ENCODE measurements at regions not wholly inside any gene's neighbourhood (a gene's known extent, or its start where the extent isn't known, plus 50 kb on each side); places are given as distances from the start of the nearest gene placed in this dataset.
"Not testable (repeated sequence)": the region's sequence is repeated elsewhere in the genome, so short reads cannot be mapped to it uniquely, and the experiment has no call there.

DNA sequence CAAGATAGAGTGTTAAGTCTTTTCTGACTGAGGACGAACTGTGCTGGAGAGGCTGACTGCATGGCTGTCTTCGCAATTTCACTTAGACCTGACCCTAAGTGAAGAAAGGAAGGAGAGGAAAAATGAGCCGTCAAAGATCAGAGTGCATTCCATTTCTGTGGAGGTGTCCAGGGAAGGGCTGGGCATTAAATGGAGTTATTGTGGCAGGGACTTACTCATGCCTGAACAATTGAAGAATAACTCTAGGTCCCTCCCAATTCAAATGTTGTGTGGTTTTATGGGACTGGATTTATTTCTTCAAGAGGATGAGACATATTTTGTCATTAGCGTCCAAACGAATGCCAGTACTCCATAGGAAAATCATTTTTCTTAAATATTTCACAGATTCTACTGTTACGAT, 187.3 kb upstream of the CFAP20DC start:
- WGBS: 91% methylated on average over 3 of the region's 6 CpGs
- Histone ChIP-seq H3K4me3 (ENCODE audit: low read length) (no peak overlapping the region), H3K4me1 (ENCODE audit: insufficient read depth, low read length) (no peaks in the 10 kb centered on the region), H3K27me3 (ENCODE audit: insufficient read depth, low read length) (no peaks in the 10 kb centered on the region), H3K9ac (ENCODE audit: low read depth, low read length) (no peak overlapping the region), H3K27ac (ENCODE audit: low read depth, low read length) (no peak overlapping the region), H3K36me3 (ENCODE audit: insufficient read depth, low read length) (no peaks in the 10 kb centered on the region), H3K9me3 (ENCODE audit: insufficient read depth, low read depth, low read length) (no peaks in the 10 kb centered on the region)

DNA sequence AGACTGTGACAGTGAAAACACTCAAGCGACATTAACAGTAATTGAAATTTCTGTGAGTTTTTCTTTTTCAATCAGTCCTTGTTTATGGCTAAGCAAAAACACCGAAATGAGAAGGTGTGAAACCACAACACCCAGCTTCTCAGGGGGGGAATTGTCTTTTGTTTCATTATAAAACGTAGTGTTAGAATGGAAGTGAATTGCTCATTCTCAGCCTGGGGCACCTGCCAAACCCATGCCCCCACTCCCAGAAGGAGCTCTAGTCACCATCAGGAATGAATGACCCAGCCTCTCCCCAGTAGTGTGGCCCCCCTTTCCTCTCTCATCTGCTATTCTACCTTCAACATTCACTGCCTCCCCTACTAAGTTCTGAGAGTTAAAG, 185.8 kb upstream of the CFAP20DC start:
- no peaks in the 10 kb centered on the region for H3K4me1 ChIP-seq (ENCODE audit: insufficient read depth, low read length)
- WGBS: 92% methylated on average over 2 of the region's 3 CpGs
- no peaks in the 10 kb centered on the region for H3K27me3 ChIP-seq (ENCODE audit: insufficient read depth, low read length)
- H3K27ac ChIP-seq (ENCODE audit: low read depth, low read length): no peak overlapping the region
- peaks cover 12% of the 10 kb centered on the region for H3K9me3 ChIP-seq (ENCODE audit: insufficient read depth, low read depth, low read length)
- no peak overlapping the region for H3K4me3 ChIP-seq (ENCODE audit: low read length)
- no peaks in the 10 kb centered on the region for H3K36me3 ChIP-seq (ENCODE audit: insufficient read depth, low read length)
- H3K9ac ChIP-seq (ENCODE audit: low read depth, low read length): no peak overlapping the region

DNA sequence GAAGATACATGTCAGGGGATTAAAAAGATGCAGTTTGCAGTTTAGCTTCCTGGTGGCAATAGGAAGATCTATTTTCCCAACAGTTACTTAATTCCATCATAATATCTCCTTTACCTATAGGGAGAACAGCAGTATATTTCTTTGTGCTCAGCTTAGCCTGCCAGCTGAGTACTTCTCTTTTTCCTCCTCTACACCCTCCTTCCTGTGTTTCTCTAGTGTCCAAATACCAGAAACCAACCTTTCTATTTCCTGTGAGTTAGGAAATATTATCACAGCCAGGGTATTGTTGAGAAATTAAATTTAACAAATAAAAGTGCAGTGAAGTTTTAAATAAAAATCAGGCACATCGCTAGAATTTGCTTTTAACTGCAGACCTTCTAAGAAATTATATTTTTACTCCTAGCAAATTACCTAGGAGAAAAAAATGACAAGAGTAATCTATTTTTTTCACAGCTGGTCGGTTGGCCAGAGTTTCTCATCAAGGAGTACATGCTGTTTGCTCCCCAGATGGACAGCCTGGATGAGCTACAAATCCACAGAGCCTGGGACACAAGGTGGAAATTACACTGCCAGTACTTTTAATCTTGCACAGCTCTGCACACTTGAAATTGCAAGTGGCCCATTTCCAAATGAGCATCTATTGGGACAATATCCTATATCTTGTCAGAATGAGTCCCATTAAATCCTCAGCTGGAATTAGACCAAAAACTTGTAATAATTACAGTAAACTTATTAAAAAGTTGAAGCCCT, 185.2 kb upstream of the CFAP20DC start:
- Histone ChIP-seq H3K4me1 (ENCODE audit: insufficient read depth, low read length) (no peaks in the 10 kb centered on the region), H3K4me3 (ENCODE audit: low read length) (no peak overlapping the region), H3K36me3 (ENCODE audit: insufficient read depth, low read length) (no peaks in the 10 kb centered on the region), H3K9ac (ENCODE audit: low read depth, low read length) (no peak overlapping the region), H3K9me3 (ENCODE audit: insufficient read depth, low read depth, low read length) (peaks cover 16% of the 10 kb centered on the region), H3K27me3 (ENCODE audit: insufficient read depth, low read length) (no peaks in the 10 kb centered on the region), H3K27ac (ENCODE audit: low read depth, low read length) (no peak overlapping the region)
- WGBS: 88% methylated on average over 1 of the region's 2 CpGs

DNA sequence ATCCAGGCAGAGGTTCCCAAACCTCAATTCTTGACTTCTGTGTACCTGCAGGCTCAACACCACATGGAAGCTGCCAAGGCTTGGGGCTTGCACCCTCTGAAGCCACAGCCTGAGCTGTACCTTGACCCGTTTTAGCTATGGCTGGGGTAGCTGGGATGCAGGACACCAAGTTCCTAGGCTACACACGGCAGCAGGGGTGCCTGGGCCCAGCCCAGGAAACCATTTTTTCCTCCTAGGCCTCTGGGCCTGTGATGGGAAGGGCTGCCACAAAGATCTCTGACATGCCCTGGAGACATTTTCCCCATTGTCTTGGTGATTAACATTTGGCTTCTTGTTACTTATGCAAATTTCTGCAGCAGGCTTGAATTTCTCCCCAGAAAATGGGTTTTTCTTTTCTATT, 180.6 kb upstream of the CFAP20DC start:
- not testable (repeated sequence) for H3K27ac ChIP-seq (ENCODE audit: low read depth, low read length); H3K4me3 ChIP-seq (ENCODE audit: low read length); H3K4me1 ChIP-seq (ENCODE audit: insufficient read depth, low read length); H3K27me3 ChIP-seq (ENCODE audit: insufficient read depth, low read length); H3K9ac ChIP-seq (ENCODE audit: low read depth, low read length); H3K36me3 ChIP-seq (ENCODE audit: insufficient read depth, low read length)
- WGBS: 86% methylated on average over 2 of the region's 2 CpGs
- peaks cover 36% of the 10 kb centered on the region for H3K9me3 ChIP-seq (ENCODE audit: insufficient read depth, low read depth, low read length)

DNA sequence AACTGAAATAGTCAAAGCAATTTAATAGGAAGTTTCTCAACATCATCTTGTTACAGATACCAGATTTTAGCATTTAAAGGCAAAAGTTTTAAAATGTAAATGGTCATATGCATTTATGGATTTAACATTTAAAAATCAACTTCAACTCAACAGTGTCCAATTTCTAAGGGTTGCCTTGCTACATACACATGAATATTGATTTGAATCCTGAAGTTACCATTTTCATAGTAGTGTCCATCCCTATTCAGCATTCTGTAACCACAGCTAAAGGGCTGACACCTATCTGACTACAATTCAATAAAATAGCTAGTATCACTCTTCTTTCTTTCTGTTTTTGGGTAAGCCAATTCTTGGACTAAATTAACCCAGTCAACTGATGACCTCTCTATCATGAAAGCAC, 164.0 kb upstream of the CFAP20DC start:
- Histone ChIP-seq H3K27me3 (ENCODE audit: insufficient read depth, low read length) (no peaks in the 10 kb centered on the region), H3K4me1 (ENCODE audit: insufficient read depth, low read length) (no peaks in the 10 kb centered on the region; the same call in 1 of the 2 replicates), H3K9ac (ENCODE audit: low read depth, low read length) (no peak overlapping the region), H3K9me3 (ENCODE audit: insufficient read depth, low read depth, low read length) (no peaks in the 10 kb centered on the region), H3K4me3 (ENCODE audit: low read length) (no peak overlapping the region), H3K27ac (ENCODE audit: low read depth, low read length) (no peak overlapping the region), H3K36me3 (ENCODE audit: insufficient read depth, low read length) (no peaks in the 10 kb centered on the region)

DNA sequence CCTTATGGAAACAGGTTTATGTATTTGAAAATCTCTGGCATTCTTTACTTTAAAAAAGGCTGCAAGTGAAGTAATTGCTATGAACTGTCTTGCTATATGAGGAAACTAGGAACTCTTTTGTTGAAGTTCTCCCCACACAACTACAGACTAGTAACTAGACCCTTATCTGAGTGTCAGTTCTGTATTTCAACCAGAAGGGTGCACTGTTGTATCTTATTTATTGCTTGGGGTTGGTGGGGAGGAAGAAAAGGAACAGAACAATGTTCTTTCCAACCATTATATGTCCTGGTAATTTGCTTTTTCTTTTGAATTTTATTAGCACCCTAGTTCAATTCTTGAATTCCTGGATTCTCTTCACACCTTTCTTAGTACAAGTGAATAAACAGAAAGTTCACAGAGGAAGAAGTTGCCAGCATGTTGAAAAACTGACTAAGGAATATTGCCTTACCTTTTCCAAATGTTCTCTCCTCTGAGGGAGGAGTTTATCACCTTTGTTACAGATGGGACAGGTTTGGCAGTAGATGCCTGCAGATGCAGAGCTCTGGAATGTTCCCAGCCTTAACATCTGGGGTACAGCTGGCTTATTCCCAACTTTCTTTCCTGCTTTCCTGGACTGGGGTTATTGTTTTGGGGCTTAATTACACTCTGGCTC, 162.4 kb upstream of the CFAP20DC start:
- H3K27me3 ChIP-seq (ENCODE audit: insufficient read depth, low read length): no peaks in the 10 kb centered on the region
- no peak overlapping the region for H3K9ac ChIP-seq (ENCODE audit: low read depth, low read length)
- no peaks in the 10 kb centered on the region for H3K36me3 ChIP-seq (ENCODE audit: insufficient read depth, low read length)
- no peaks in the 10 kb centered on the region for H3K9me3 ChIP-seq (ENCODE audit: insufficient read depth, low read depth, low read length)
- no peaks in the 10 kb centered on the region; the same call in 1 of the 2 replicates for H3K4me1 ChIP-seq (ENCODE audit: insufficient read depth, low read length)
- H3K27ac ChIP-seq (ENCODE audit: low read depth, low read length): no peak overlapping the region
- no peak overlapping the region for H3K4me3 ChIP-seq (ENCODE audit: low read length)

DNA sequence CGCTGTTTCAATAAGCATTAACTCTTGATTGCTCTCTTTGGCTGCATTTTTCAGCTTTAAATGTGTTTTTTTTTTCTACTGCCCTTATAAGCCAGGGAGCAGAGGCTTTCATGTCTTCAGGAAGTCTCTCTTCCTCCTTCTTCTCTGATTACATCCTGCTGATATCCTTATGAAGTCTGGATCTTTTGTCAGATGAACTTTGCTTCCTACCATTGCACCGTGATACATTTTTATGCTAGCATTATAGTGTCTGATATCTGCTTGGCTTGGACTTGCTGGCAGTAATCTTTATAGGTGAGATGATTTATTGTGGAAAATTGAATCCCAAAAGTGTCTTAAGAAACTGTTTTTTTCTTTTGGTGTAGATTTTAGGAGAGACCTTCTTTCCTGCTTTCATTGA, 160.4 kb upstream of the CFAP20DC start:
- Histone ChIP-seq H3K9ac (ENCODE audit: low read depth, low read length) (no peak overlapping the region), H3K4me1 (ENCODE audit: insufficient read depth, low read length) (no peaks in the 10 kb centered on the region; the same call in 1 of the 2 replicates), H3K36me3 (ENCODE audit: insufficient read depth, low read length) (no peaks in the 10 kb centered on the region), H3K9me3 (ENCODE audit: insufficient read depth, low read depth, low read length) (no peaks in the 10 kb centered on the region), H3K27ac (ENCODE audit: low read depth, low read length) (no peak overlapping the region), H3K4me3 (ENCODE audit: low read length) (no peak overlapping the region), H3K27me3 (ENCODE audit: insufficient read depth, low read length) (no peaks in the 10 kb centered on the region)
- WGBS: 97% methylated on average over 2 of the region's 2 CpGs

DNA sequence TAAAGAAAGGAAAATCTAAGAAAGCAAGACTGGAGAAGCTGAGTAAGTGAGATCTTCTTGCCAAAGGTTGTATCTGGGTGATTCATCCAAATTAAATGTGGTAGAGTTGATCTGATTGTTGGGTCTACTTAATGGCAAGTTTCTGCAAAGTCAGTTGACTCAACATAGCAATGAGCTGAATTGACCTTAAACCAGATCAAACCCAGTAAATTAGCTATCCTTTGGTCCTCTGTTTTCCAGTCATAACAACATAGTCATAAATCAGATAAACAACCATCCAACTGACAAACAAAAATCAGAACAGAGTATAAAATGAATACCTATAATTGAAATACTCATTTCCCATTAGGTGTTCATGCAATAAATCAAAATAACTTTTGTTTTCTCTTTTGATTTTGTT, 142.6 kb upstream of the CFAP20DC start:
- Histone ChIP-seq H3K27ac (ENCODE audit: low read depth, low read length) (no peak overlapping the region), H3K9me3 (ENCODE audit: insufficient read depth, low read depth, low read length) (no peaks in the 10 kb centered on the region), H3K9ac (ENCODE audit: low read depth, low read length) (no peak overlapping the region), H3K36me3 (ENCODE audit: insufficient read depth, low read length) (no peaks in the 10 kb centered on the region), H3K27me3 (ENCODE audit: insufficient read depth, low read length) (no peaks in the 10 kb centered on the region), H3K4me3 (ENCODE audit: low read length) (no peak overlapping the region), H3K4me1 (ENCODE audit: insufficient read depth, low read length) (peaks cover 6% of the 10 kb centered on the region; the same call in 1 of the 2 replicates)

DNA sequence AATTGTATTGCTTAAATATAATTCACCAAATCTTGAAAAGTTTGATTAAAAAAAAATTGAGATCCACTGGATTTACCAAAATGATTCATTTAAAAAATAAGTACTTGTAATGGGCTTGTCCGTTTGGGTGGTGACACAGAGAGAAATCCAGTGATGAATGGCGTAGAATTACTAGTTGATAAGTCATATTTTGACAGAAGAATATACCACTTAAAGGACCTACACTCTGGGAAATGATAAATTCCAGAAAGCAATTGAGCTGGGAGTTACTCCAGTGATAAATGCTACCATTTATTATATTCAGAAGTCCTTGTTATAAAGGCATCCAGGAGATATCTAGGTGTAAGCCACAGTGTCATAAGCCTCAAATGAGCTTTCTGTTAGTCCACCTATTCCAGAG, 141.8 kb upstream of the CFAP20DC start:
- H3K36me3 ChIP-seq (ENCODE audit: insufficient read depth, low read length): no peaks in the 10 kb centered on the region
- WGBS: 100% methylated on average over 2 of the region's 2 CpGs

DNA sequence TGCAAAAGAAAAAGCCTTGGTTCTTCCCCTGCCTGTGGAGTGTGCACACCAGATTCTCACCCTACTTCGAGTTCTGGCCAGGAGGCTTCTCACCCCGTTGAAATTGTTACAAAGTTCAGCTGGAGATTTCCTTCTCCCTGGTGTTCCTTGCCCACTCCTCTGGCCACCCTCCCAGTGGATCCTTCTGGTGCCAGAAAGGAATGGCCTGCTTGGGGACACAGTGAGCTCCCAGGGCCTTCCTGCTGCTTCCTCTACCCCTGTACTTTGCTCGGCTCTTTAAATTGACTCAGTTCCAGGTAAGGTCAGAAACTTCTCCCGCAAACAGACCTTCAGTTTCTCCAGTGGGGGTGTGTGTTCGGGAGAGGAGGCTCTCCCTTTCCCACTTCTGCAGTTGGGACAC, 140.1 kb upstream of the CFAP20DC start:
- Histone ChIP-seq H3K9me3 (ENCODE audit: insufficient read depth, low read depth, low read length) (no peaks in the 10 kb centered on the region), H3K27me3 (ENCODE audit: insufficient read depth, low read length) (no peaks in the 10 kb centered on the region), H3K9ac (ENCODE audit: low read depth, low read length) (no peak overlapping the region), H3K36me3 (ENCODE audit: insufficient read depth, low read length) (no peaks in the 10 kb centered on the region), H3K27ac (ENCODE audit: low read depth, low read length) (peak overlapping the region; percentile 60; the same call in 1 of the 2 replicates), H3K4me3 (ENCODE audit: low read length) (no peak overlapping the region), H3K4me1 (ENCODE audit: insufficient read depth, low read length) (peaks cover 16% of the 10 kb centered on the region)
- WGBS: 96% methylated on average over 5 of the region's 5 CpGs

More for the DNA sequence above, 141.8 kb upstream of the CFAP20DC start:
- H3K4me1 ChIP-seq (ENCODE audit: insufficient read depth, low read length): peaks cover 6% of the 10 kb centered on the region; the same call in 1 of the 2 replicates
- H3K27ac ChIP-seq (ENCODE audit: low read depth, low read length): no peak overlapping the region
- no peak overlapping the region for H3K4me3 ChIP-seq (ENCODE audit: low read length)
- no peak overlapping the region for H3K9ac ChIP-seq (ENCODE audit: low read depth, low read length)
- no peaks in the 10 kb centered on the region for H3K9me3 ChIP-seq (ENCODE audit: insufficient read depth, low read depth, low read length)
- no peaks in the 10 kb centered on the region for H3K27me3 ChIP-seq (ENCODE audit: insufficient read depth, low read length)

DNA sequence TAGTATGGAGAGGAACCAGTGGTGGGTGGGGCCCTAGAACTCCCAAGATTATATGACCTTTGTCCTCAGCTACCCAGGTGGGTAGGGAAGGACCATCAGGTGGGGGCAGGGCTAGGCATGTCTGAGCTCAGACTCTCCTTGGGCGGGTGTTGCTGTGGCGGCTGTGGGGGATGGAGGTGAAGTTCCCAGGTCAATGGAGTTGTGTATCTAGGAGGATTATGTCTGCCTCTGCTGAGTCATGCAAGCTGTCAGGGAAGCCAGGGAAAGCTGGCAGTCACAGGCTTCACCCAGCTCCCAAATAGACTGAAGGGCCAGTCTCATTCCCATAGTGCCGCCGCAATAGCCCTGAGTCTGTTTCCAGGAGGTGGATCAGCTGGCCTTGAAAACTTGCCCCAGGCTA, 139.7 kb upstream of the CFAP20DC start:
- 84% methylated on average over 4 of the region's 4 CpGs for WGBS
- H3K9me3 ChIP-seq (ENCODE audit: insufficient read depth, low read depth, low read length): no peaks in the 10 kb centered on the region

More for the DNA sequence above, 139.7 kb upstream of the CFAP20DC start:
- H3K27me3 ChIP-seq (ENCODE audit: insufficient read depth, low read length): no peaks in the 10 kb centered on the region
- no peaks in the 10 kb centered on the region for H3K36me3 ChIP-seq (ENCODE audit: insufficient read depth, low read length)
- H3K4me1 ChIP-seq (ENCODE audit: insufficient read depth, low read length): peaks cover 20% of the 10 kb centered on the region
- peak overlapping the region; percentile 60; the same call in 1 of the 2 replicates for H3K27ac ChIP-seq (ENCODE audit: low read depth, low read length)
- H3K9ac ChIP-seq (ENCODE audit: low read depth, low read length): no peak overlapping the region
- H3K4me3 ChIP-seq (ENCODE audit: low read length): no peak overlapping the region

Data from HUES64 (cell line).